Prostate gland (tissue), 2 donors: ENCODE measurements at regions not wholly inside any gene's neighbourhood (a gene's known extent, or its start where the extent isn't known, plus 50 kb on each side); places are given as distances from the start of the nearest gene placed in this dataset.

Source experiments
- POLR2A ChIP-seq: fragments of 450-650 bp; IDR thresholded peaks from one replicate; pipeline ENCODE4 v1.6.1; 2016; ENCODE audit warnings: antibody characterized with exemption, mild to moderate bottlenecking
- POLR2AphosphoS5 ChIP-seq: sonication (generic); formaldehyde crosslinking; IDR thresholded peaks from one replicate; pipeline ENCODE4 v1.6.1; 2017; ENCODE audit warnings: antibody characterized with exemption
- TF ChIP-seq, protein P1 (sequence below), 4 experiments: fragments of 200-600 bp in 2 of 4; fragments of 450-650 bp in 2 of 4; sonication (generic) in 2 of 4; IDR thresholded peaks; 1 replicate in 3 of 4; 2 replicates in 1 of 4; pipeline ENCODE4 v1.5.1; 2016 to 2019; ENCODE audit warnings: antibody characterized with exemption in 4 of 4, mild to moderate bottlenecking in 2 of 4, moderate library complexity in 2 of 4

DNA sequence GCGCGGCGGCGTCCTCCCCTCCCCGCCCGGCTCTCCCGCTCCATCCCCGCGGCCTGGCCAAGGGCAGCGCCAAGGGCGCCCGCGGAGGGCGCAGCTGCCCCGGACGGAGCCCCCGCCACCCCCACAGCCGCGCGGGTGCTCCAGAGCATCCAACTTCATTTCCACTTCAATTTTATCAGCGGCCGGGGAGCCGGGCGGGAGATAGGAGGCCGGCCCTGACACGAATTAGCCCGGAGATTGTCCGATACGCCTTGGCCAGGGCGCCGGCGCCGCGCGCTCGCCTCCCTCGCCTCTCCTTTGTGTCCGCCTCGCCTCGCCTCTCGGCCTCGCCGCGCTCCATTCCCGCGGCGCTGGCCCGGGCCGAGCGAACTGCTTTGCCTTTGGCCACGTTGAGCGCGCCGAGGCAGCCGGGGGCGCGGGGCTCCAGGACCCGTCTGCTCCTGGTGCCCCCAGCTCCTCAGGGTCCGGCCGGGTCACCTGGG is 129.1 kb upstream of the LHX1 start:
- TF ChIP-seq, protein P1, sequence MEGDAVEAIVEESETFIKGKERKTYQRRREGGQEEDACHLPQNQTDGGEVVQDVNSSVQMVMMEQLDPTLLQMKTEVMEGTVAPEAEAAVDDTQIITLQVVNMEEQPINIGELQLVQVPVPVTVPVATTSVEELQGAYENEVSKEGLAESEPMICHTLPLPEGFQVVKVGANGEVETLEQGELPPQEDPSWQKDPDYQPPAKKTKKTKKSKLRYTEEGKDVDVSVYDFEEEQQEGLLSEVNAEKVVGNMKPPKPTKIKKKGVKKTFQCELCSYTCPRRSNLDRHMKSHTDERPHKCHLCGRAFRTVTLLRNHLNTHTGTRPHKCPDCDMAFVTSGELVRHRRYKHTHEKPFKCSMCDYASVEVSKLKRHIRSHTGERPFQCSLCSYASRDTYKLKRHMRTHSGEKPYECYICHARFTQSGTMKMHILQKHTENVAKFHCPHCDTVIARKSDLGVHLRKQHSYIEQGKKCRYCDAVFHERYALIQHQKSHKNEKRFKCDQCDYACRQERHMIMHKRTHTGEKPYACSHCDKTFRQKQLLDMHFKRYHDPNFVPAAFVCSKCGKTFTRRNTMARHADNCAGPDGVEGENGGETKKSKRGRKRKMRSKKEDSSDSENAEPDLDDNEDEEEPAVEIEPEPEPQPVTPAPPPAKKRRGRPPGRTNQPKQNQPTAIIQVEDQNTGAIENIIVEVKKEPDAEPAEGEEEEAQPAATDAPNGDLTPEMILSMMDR (IDR thresholded peaks at IDR 0.05): no peak
- TF ChIP-seq POLR2A: no peak
- TF ChIP-seq POLR2AphosphoS5: no peak
